ENCODE measurements at regions not wholly inside any gene's neighbourhood (a gene's known extent, or its start where the extent isn't known, plus 50 kb on each side); places are given as distances from the start of the nearest gene placed in this dataset.

DNA sequence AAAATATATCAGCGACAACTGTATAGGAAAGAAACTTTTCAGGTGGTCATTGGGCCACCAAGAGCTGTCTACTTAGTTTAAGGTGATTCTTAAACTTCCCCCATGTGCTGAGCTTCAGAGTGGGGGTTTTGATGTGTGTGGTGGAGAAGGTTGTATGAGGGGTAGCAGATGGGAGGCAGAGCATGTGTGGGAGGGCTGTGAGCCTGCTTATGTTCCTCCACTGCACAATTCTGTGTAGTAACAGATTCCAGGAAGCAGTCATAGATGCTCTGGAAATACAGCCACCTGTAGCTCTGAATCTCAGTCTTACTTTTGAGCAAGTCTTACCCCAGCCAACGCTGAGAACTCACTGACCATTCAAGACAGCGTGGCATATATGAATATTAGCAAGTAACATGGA is 95.3 kb upstream of the SPATA13 start:
- FAIRE-seq (no peak), DNase-seq (ENCODE audit: low read depth, low spot score) (no peak)
- Histone ChIP-seq H3K36me3 (ENCODE audit: control insufficient read depth in 2 of 2, extremely low read depth in 1 of 2, insufficient read depth in 2 of 2, low read length in 2 of 2) (no peaks in the 10 kb centered on the region), H3K4me3 (ENCODE audit: control insufficient read depth in 2 of 3, extremely low read depth in 1 of 3, insufficient read depth in 2 of 3, low read depth in 1 of 3, low read length in 3 of 3) (no peak overlapping the region), H3K79me2 (ENCODE audit: control insufficient read depth, insufficient read depth, low read length) (no peaks in the 10 kb centered on the region), H3K9me1 (ENCODE audit: control insufficient read depth, extremely low read depth, insufficient read depth, low read length) (no peaks in the 10 kb centered on the region), H3K4me1 (ENCODE audit: control insufficient read depth, extremely low read depth, insufficient read depth, low read length) (peaks cover 6% of the 10 kb centered on the region), H3K4me2 (ENCODE audit: control insufficient read depth, extremely low read depth, insufficient read depth, low read depth, low read length) (no peak overlapping the region), H3K9ac (ENCODE audit: control insufficient read depth, extremely low read depth, insufficient read depth, low read length) (no peak overlapping the region), H4K20me1 (ENCODE audit: control insufficient read depth, extremely low read depth, insufficient read depth, low read length) (no peaks in the 10 kb centered on the region), H3K27me3 (ENCODE audit: control insufficient read depth, extremely low read depth, insufficient read depth, low read length) (no peaks in the 10 kb centered on the region), H3K27ac (ENCODE audit: control insufficient read depth, insufficient read depth, low read length) (no peak overlapping the region), H2AFZ (ENCODE audit: control insufficient read depth, low read length) (no peak overlapping the region), H3K9me3 (ENCODE audit: control insufficient read depth, low read depth, low read length) (no peaks in the 10 kb centered on the region)
- TF ChIP-seq, protein P1, sequence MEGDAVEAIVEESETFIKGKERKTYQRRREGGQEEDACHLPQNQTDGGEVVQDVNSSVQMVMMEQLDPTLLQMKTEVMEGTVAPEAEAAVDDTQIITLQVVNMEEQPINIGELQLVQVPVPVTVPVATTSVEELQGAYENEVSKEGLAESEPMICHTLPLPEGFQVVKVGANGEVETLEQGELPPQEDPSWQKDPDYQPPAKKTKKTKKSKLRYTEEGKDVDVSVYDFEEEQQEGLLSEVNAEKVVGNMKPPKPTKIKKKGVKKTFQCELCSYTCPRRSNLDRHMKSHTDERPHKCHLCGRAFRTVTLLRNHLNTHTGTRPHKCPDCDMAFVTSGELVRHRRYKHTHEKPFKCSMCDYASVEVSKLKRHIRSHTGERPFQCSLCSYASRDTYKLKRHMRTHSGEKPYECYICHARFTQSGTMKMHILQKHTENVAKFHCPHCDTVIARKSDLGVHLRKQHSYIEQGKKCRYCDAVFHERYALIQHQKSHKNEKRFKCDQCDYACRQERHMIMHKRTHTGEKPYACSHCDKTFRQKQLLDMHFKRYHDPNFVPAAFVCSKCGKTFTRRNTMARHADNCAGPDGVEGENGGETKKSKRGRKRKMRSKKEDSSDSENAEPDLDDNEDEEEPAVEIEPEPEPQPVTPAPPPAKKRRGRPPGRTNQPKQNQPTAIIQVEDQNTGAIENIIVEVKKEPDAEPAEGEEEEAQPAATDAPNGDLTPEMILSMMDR (optimal IDR thresholded peaks at IDR 0.05 in 1 of 3, IDR thresholded peaks at IDR 0.05 in 1 of 3, conservative IDR thresholded peaks at IDR 0.05 in 1 of 3; ENCODE audit: extremely low read depth in 1 of 3, insufficient read depth in 2 of 3, low read length in 3 of 3) = no peak
- no peak for TF ChIP-seq EZH2 (IDR thresholded peaks at IDR 0.05; ENCODE audit: low read length)
- dilution Hi-C loops (cut with MboI; ENCODE audit: extremely low pct_ligation_motif_present, low sequenced_read_pairs) = no loop called here

DNA sequence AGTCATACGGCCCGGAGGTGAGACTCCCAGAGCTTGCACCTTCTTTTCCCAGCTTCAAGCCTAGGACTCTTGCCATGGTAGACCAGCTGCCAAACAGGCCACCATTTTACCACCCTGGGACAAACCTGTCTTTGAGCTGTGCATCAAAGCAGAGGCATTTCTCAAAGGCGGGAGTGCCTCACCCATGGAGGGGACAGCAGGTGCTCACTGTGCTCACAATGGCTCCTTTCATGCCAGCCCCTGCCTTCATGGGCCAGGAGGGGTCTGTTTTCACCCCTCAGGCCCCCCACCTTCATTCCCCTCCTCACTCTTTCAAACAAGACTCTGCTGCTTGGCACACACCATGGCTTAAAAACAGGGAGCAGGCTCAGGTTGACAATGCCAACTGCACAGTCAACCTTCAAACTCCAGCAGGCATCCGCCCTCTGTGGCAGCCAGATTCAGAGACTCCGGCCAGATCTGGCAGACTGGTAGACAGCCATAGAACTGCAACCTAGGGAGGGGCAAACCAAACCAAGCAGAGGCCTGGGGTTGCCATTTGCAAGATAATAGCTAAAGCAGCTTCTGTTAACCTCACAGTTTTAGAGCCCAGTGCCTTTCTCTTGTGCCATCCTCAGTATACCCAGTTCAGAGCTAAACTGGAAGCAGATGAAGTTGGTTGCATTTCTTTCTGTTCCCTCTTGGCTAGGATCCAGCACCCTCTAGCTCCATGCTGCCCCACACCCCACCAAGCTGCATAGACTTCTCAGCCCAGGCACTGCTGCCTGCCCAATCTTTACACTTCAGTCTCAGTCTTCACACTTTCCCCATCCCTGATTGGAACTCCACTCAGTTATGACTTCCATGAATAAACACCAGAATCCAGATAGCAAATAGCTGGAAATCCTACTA is 93.9 kb upstream of the SPATA13 start:
- Histone ChIP-seq H3K36me3 (ENCODE audit: control insufficient read depth in 2 of 2, extremely low read depth in 1 of 2, insufficient read depth in 2 of 2, low read length in 2 of 2) (no peaks in the 10 kb centered on the region), H3K9me3 (ENCODE audit: control insufficient read depth, low read depth, low read length) (no peaks in the 10 kb centered on the region), H3K9me1 (ENCODE audit: control insufficient read depth, extremely low read depth, insufficient read depth, low read length) (no peaks in the 10 kb centered on the region), H3K27me3 (ENCODE audit: control insufficient read depth, extremely low read depth, insufficient read depth, low read length) (no peaks in the 10 kb centered on the region), H3K27ac (ENCODE audit: control insufficient read depth, insufficient read depth, low read length) (no peak overlapping the region), H3K9ac (ENCODE audit: control insufficient read depth, extremely low read depth, insufficient read depth, low read length) (no peak overlapping the region), H3K4me2 (ENCODE audit: control insufficient read depth, extremely low read depth, insufficient read depth, low read depth, low read length) (no peak overlapping the region), H3K79me2 (ENCODE audit: control insufficient read depth, insufficient read depth, low read length) (no peaks in the 10 kb centered on the region), H4K20me1 (ENCODE audit: control insufficient read depth, extremely low read depth, insufficient read depth, low read length) (no peaks in the 10 kb centered on the region), H3K4me1 (ENCODE audit: control insufficient read depth, extremely low read depth, insufficient read depth, low read length) (no peaks in the 10 kb centered on the region), H2AFZ (ENCODE audit: control insufficient read depth, low read length) (no peak overlapping the region), H3K4me3 (ENCODE audit: control insufficient read depth in 2 of 3, extremely low read depth in 1 of 3, insufficient read depth in 2 of 3, low read depth in 1 of 3, low read length in 3 of 3) (no peak overlapping the region)
- FAIRE-seq (no peak), DNase-seq (ENCODE audit: low read depth, low spot score) (no peak)
- dilution Hi-C loops (cut with MboI; ENCODE audit: extremely low pct_ligation_motif_present, low sequenced_read_pairs) = no loop called here
- TF ChIP-seq EZH2 (IDR thresholded peaks at IDR 0.05; ENCODE audit: low read length) = no peak
- TF ChIP-seq, protein P1 (optimal IDR thresholded peaks at IDR 0.05 in 1 of 3, IDR thresholded peaks at IDR 0.05 in 1 of 3, conservative IDR thresholded peaks at IDR 0.05 in 1 of 3; ENCODE audit: extremely low read depth in 1 of 3, insufficient read depth in 2 of 3, low read length in 3 of 3) = no peak
